ENCODE measurements at regions not wholly inside any gene's neighbourhood (a gene's known extent, or its start where the extent isn't known, plus 50 kb on each side); places are given as distances from the start of the nearest gene placed in this dataset.
"Not testable (repeated sequence)": the region's sequence is repeated elsewhere in the genome, so short reads cannot be mapped to it uniquely, and the experiment has no call there.

GRCh38 chr2:8371653-8372052 lies 310.2 kb upstream of the ID2 start:
- no peak for DNase-seq (ENCODE audit: low read depth in 2 of 2, low spot score in 1 of 2)

DNA sequence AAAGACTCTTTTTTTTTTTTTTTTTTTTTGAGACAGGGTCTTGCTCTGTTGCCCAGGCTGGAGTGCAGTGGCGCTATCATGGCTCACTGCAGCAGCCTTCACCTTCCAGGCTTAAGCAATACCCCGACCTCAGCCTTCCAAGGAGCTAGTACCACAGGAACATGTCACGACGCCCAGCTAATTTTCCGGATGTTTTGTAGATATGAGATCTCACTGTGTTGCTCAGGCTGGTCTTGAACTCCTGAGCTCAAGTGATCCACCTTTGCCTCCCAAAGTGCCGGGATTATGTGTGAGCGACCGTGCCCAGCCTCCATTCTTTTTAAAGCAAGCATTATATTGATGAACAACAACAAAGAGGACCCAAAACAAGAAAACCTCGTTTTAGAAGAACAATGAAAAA lies 307.1 kb upstream of the ID2 start:
- no peak for DNase-seq (ENCODE audit: low read depth in 2 of 2, low spot score in 1 of 2)

DNA sequence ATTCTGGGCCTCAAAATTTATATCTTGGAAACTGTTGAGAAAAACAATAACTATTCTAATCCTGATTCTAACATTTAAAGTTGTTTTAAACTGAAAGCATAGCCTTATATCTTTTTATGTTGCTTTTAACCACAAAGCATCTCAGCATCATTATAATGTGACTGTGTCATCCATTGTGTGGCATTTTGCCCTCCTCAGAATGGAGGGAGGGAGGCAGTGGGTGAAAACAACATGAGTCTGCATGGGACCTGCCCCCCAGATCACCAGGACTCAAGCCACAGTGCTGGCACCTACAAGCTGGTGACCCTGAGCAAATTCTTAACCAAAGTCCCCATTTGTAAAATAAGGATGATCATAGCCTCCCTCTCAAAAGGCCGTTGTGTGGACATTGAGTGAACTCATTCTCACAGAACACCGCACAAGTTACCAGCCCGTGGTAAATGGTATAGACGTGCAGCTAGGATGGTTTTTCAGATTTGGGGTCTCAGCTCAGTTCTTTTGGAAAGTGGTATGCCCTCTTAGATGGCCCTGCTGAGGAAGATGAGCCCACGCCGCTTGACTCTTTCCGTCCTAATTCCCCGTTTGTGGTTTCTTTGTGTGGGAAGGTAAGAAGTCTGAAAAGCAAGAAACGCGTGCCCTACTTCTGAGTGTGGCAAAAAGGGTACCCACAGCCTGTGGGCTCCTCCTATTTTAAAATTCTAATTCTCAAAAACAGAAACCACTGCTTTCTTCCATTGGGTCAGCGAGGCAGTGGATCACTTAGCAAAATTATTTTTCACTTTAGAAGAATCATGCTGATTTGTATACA lies 305.0 kb upstream of the ID2 start:
- no peak for DNase-seq (ENCODE audit: low read depth in 2 of 2, low spot score in 1 of 2)

DNA sequence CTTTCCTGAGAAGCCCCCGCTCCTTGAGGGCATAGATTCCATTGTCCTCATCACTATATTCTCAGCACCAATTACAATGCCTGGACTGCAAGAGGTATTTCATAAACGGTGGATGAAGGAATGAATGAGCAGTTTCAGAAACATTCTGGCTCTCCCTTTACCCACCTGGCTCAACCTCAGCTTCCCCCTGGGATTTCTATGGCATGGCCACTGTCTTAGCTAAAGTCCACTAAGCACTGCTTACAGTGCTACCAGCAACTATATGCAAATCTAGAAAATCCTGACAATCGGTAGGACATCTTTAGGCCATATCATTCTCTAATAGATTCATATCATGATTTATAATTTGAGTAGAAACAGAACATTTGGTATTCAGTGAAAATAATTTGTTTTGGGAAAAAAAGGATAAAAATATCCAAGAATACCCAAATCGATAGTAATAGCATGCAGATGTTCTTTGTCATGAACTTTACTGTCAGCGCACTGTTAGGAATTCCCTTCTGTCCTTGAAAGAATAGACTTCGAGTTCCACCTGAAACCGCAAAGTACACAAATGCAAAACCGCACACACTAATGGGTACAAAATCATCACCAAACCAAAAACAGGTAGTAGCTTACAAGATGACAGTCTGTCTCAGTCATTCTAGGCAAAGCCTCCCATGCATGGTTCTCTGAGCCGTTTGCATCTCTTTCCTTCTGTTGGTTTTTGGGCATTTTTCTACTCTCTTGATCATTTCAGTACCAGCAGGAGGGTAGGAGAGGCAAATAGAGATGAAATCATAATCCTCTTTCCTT lies 303.6 kb upstream of the ID2 start:
- no peak for DNase-seq (ENCODE audit: low read depth in 2 of 2, low spot score in 1 of 2)

DNA sequence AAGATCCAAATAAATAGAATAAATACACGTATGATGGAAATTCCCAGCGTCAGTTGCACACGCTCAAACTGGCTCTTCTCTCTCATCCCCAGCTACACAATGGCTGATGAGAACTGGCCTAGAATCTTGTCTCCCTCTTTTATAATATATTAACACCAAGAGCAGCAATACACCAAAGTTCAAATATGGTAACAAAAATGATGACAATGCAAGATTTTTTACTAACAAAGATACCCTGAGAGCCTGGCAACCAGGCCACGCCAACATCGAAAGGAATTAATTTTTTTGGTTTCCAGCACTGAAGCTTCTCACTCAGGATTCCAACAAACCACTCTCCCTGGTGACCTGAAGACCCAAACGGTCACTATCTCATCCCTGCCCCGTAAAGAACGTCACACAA lies 302.7 kb upstream of the ID2 start:
- no peak for DNase-seq (ENCODE audit: low read depth in 2 of 2, low spot score in 1 of 2)

GRCh38 chr2:8379549-8379948 lies 302.3 kb upstream of the ID2 start:
- DNase-seq (ENCODE audit: low read depth in 2 of 2, low spot score in 1 of 2), result no peak

DNA sequence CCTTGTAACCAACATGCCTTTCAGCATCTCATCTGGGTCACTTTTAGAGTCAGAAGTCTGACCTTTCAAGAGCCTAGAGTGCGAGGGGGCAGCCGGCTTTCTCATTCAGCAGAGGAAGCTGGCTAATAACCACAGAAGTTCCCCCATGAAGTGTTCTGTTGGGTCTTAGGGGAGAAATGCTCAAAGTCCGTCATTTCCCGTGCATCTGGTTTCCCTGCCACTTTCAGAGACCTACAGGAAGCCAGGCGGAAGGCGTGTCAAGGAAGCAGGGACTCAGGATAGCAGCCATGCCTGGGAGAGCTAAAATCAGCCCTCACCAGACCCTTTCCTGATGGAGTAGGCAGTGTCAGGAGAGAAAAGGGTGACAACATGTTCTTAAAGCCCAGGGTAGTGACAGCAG lies 301.8 kb upstream of the ID2 start:
- no peak for DNase-seq (ENCODE audit: low read depth in 2 of 2, low spot score in 1 of 2)

DNA sequence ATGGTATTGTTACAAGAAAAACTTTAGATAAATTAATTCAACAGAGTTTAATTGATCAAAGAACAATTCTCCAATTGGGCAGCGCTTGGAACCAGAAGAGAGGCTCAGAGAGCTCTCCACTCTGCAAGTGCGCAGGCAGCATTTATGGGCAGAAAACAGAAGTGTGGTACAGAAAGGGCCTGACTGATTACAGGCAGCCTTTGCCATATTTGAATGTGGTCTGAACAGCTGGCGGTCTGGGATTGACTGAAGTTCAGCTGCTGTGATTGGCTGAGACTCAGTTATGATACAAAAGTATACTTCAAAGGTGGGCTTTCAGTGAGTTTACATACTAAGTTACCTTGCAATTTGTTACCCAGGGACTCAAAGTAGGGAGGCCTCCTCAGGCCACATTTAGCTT lies 301.3 kb upstream of the ID2 start:
- DNase-seq (ENCODE audit: low read depth in 2 of 2, low spot score in 1 of 2), result no peak

DNA sequence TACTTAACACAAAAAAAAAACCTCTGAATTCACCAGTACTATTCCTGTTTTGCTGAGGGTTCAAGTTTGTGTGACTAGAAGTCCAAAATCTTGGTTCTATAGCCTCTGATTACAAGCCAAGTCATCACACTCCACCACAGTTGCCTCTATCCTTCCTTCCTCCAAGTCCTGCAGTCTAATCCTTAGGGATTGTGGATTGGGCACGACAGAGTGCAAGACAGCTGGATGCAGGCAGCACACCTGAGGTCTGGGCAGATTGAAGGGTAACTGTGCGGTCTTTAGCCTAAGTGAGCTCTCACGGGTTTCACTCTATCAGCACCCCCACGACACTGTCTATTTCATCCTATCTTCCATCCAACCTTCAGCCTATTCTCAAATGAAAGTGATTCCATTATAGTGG lies 299.4 kb upstream of the ID2 start:
- DNase-seq (ENCODE audit: low read depth in 2 of 2, low spot score in 1 of 2), result no peak

GRCh38 chr2:8386748-8387147 lies 295.1 kb upstream of the ID2 start:
- not testable (repeated sequence) for DNase-seq (ENCODE audit: low read depth in 2 of 2, low spot score in 1 of 2)

DNA sequence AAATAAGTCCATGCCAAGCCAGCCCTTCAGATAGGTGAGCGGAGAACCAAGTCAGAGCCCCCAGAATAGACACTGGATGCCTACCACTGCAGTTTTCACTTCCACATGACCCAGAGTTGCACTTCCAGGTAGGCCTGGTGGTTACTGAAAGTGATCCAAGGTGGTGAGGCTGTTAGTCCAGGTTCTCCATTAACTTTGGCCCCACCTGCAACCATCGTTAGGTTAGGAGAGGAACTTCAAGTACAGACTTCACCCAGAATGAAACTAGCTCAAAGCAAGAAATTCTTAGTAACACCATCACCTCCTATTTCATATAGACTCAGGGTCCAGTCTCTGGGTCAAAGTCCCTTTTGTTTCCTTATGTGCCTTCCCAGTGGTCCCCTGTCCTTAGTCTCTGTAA lies 293.1 kb upstream of the ID2 start:
- no peak for DNase-seq (ENCODE audit: low read depth in 2 of 2, low spot score in 1 of 2)

GRCh38 chr2:8389431-8390108 lies 292.3 kb upstream of the ID2 start:
- DNase-seq (ENCODE audit: low read depth in 2 of 2, low spot score in 1 of 2), result no peak

GRCh38 chr2:8391126-8391525 lies 290.7 kb upstream of the ID2 start:
- no peak for DNase-seq (ENCODE audit: low read depth in 2 of 2, low spot score in 1 of 2)

- DNase-seq (ENCODE audit: low read depth in 2 of 2, low spot score in 1 of 2), result no peak
These were observed 290.3 kb upstream of the ID2 start for GRCh38 chr2:8391584-8391983.

GRCh38 chr2:8392098-8392866 lies 289.6 kb upstream of the ID2 start:
- DNase-seq (ENCODE audit: low read depth in 2 of 2, low spot score in 1 of 2), result no peak

- no peak for DNase-seq (ENCODE audit: low read depth in 2 of 2, low spot score in 1 of 2)
These were observed 288.4 kb upstream of the ID2 start for GRCh38 chr2:8393506-8393905.

DNA sequence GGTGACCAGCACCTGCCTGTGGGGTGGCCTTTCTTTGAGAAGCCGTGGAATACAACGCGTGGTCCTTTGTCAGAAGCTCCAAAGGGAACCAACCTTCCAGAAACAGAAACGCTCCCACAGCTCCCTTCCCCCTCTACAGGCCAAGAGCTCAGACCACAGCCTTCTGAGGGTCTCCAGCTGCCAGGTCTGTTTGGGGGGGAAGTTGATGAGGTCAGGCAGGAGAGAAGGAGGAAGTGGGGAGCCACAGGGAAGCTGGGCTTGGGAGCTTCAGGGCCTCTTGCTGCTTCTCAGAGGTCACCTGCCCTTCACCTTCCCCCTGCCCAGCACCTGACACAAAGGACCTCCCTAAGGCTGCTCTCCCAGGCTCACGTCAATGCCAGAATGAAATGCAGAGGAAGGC lies 287.7 kb upstream of the ID2 start:
- DNase-seq (ENCODE audit: low read depth in 2 of 2, low spot score in 1 of 2), result no peak

GRCh38 chr2:8394569-8395359 lies 287.1 kb upstream of the ID2 start:
- DNase-seq (ENCODE audit: low read depth in 2 of 2, low spot score in 1 of 2), result no peak

GRCh38 chr2:8395718-8396117 lies 286.1 kb upstream of the ID2 start:
- DNase-seq (ENCODE audit: low read depth in 2 of 2, low spot score in 1 of 2), result no peak

DNA sequence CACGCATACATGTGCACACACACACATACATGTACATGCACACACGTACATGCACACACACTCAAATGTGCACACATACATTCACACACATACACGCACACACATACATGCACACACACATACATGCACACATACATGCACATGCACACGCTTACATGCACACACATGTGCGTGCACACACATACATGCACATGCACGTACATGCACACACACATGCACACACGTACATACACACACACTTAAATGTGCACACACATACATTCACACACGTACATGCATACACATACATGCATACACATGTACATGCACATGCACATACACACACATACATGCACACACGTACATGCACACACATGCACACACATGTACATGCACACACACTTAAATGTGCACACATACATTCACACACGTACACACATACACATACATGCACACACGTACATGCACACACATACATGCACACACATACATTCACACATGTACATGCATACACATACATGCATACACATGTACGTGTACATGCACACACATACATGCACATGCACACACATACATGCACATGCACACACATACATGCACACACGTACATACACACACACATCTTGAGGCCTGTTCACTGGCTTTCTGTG lies 283.7 kb upstream of the ID2 start:
- no peak for DNase-seq (ENCODE audit: low read depth in 2 of 2, low spot score in 1 of 2)
